ENCODE measurements at regions not wholly inside any gene's neighbourhood (a gene's known extent, or its start where the extent isn't known, plus 50 kb on each side); places are given as distances from the start of the nearest gene placed in this dataset.

DNA sequence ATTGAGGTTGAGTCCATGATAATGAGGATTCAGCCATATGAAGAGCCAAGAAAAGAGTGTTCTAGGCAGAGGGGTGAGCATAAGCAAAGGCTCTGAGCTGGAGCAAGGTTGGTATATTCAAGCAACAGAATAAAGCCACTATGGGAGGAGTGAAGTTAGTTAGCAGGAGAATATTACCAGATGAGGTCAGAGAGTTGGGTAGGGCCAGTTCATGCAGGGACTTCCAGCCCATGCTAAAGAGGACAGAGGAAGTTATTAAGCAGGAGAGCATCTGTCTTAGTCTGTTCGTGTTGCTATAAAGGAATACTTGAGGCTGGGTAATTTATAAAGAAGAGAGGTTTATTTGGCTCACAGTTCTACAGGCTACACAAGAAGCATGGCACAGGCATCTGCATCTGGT lies 57.1 kb upstream of the ATG10 start:
- no peaks in the 10 kb centered on the region for H3K9me3 ChIP-seq (ENCODE audit: control insufficient read depth, low read length)
- H3K36me3 ChIP-seq (ENCODE audit: control insufficient read depth, insufficient read depth, low read length): no peaks in the 10 kb centered on the region
- H3K4me1 ChIP-seq: no peaks in the 10 kb centered on the region
- H2AFZ ChIP-seq: no peak overlapping the region
- H3K27me3 ChIP-seq (ENCODE audit: control insufficient read depth, insufficient read depth, low read length): no peaks in the 10 kb centered on the region
- no peak overlapping the region for H3K27ac ChIP-seq
- H3K79me2 ChIP-seq: no peaks in the 10 kb centered on the region
- no peak overlapping the region for H3K4me2 ChIP-seq (ENCODE audit: low read length)
- TF ChIP-seq, protein P1, sequence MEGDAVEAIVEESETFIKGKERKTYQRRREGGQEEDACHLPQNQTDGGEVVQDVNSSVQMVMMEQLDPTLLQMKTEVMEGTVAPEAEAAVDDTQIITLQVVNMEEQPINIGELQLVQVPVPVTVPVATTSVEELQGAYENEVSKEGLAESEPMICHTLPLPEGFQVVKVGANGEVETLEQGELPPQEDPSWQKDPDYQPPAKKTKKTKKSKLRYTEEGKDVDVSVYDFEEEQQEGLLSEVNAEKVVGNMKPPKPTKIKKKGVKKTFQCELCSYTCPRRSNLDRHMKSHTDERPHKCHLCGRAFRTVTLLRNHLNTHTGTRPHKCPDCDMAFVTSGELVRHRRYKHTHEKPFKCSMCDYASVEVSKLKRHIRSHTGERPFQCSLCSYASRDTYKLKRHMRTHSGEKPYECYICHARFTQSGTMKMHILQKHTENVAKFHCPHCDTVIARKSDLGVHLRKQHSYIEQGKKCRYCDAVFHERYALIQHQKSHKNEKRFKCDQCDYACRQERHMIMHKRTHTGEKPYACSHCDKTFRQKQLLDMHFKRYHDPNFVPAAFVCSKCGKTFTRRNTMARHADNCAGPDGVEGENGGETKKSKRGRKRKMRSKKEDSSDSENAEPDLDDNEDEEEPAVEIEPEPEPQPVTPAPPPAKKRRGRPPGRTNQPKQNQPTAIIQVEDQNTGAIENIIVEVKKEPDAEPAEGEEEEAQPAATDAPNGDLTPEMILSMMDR (IDR thresholded peaks at IDR 0.05): no peak
- H3K9ac ChIP-seq: no peak overlapping the region
- no peak overlapping the region for H3K4me3 ChIP-seq (ENCODE audit: low read depth, low read length)

DNA sequence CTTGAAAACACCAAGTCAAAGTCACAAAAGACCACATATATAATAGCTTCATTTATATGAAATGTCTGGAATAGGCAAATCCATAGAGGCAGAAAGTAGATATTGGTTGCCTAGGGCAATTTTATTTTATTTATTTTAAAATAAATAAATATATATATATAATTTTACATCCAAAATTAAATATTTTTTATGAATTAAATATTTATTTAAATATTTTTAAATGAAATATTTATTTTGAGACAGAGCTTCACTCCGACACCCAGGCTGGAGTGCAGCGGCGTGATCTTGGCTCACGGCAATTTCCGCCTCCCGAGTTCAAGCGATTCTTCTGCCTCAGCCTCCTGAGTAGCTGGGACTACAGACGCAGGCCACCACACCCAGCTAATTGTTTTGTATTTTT lies 58.9 kb upstream of the ATG10 start:
- Histone ChIP-seq H2AFZ (no peak overlapping the region), H3K4me3 (ENCODE audit: low read depth, low read length) (no peak overlapping the region), H3K4me1 (no peaks in the 10 kb centered on the region), H3K27me3 (ENCODE audit: control insufficient read depth, insufficient read depth, low read length) (no peaks in the 10 kb centered on the region), H3K27ac (no peak overlapping the region), H3K9ac (no peak overlapping the region), H3K79me2 (no peaks in the 10 kb centered on the region), H3K4me2 (ENCODE audit: low read length) (no peak overlapping the region), H3K36me3 (ENCODE audit: control insufficient read depth, insufficient read depth, low read length) (no peaks in the 10 kb centered on the region), H3K9me3 (ENCODE audit: control insufficient read depth, low read length) (no peaks in the 10 kb centered on the region)
- TF ChIP-seq, protein P1 (IDR thresholded peaks at IDR 0.05): no peak

DNA sequence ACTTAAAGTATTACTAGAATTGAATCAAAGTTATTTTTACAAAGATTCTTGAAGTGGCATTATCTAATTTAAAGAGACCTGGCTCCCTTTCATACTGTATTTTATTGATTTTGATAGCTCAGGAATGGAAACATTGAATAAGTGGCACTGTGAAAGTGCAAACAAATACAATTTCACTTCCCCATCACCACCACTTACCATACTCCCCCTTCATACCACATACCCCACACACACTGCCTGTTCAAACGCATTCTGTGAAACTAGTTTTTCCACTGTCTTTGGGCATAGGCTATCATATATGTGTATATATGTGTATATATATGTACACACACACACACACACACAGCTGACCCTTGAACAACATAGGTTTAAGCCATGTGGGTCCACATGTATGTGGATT lies 62.1 kb upstream of the ATG10 start:
- H3K4me1 ChIP-seq: peaks cover 9% of the 10 kb centered on the region
- no peaks in the 10 kb centered on the region for H3K27me3 ChIP-seq (ENCODE audit: control insufficient read depth, insufficient read depth, low read length)
- no peak overlapping the region for H3K27ac ChIP-seq
- H2AFZ ChIP-seq: no peak overlapping the region
- H3K9me3 ChIP-seq (ENCODE audit: control insufficient read depth, low read length): no peaks in the 10 kb centered on the region
- H3K4me2 ChIP-seq (ENCODE audit: low read length): no peak overlapping the region
- H3K9ac ChIP-seq: no peak overlapping the region
- TF ChIP-seq, protein P1 (IDR thresholded peaks at IDR 0.05): no peak
- H3K79me2 ChIP-seq: no peaks in the 10 kb centered on the region
- no peak overlapping the region for H3K4me3 ChIP-seq (ENCODE audit: low read depth, low read length)
- no peaks in the 10 kb centered on the region for H3K36me3 ChIP-seq (ENCODE audit: control insufficient read depth, insufficient read depth, low read length)

DNA sequence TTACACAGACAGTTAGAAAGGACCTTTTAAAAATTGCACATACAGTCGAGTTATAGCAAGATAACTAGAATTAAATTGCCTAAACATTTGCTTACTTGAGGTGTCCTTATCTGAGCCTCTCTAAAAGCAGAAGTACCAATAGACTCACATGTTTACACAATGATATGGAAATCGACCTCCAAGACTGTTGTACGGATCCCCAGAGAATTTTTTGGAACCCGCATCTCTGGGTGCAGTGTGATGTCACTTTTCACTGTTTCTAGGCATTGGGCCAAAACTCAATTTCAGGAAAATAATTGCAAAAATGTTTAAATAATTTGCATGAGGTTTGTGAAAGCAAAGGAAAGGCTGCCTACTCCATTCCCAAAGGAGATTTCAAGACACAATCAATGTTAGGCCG lies 63.1 kb upstream of the ATG10 start:
- no peak overlapping the region for H3K4me3 ChIP-seq (ENCODE audit: low read depth, low read length)
- no peak overlapping the region for H2AFZ ChIP-seq
- H3K27me3 ChIP-seq (ENCODE audit: control insufficient read depth, insufficient read depth, low read length): no peaks in the 10 kb centered on the region
- TF ChIP-seq, protein P1 (IDR thresholded peaks at IDR 0.05): no peak
- no peaks in the 10 kb centered on the region for H3K79me2 ChIP-seq
- no peak overlapping the region for H3K4me2 ChIP-seq (ENCODE audit: low read length)
- no peak overlapping the region for H3K9ac ChIP-seq
- no peaks in the 10 kb centered on the region for H3K36me3 ChIP-seq (ENCODE audit: control insufficient read depth, insufficient read depth, low read length)
- no peaks in the 10 kb centered on the region for H3K9me3 ChIP-seq (ENCODE audit: control insufficient read depth, low read length)
- no peak overlapping the region for H3K27ac ChIP-seq
- H3K4me1 ChIP-seq: peaks cover 9% of the 10 kb centered on the region

DNA sequence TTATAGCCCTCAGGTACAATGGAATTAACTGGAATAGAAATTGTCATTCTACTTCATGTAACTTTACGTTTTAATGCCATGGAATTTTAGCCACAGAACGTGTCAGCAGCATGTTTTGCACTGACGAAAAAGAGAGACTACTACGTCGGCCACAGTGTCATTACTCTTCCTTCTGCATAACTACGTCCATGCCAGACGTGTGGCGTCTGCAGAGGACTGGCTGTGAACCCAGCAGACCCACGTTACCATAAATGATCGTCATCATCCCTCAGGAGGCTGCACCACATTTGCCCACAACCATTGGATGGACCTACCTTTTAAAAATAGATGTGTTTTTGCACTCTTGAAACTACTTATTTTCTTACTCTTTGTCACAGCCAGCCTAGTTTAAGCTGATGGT lies 63.8 kb upstream of the ATG10 start:
- no peaks in the 10 kb centered on the region for H3K9me3 ChIP-seq (ENCODE audit: control insufficient read depth, low read length)
- H2AFZ ChIP-seq: no peak overlapping the region
- no peak overlapping the region for H3K4me3 ChIP-seq (ENCODE audit: low read depth, low read length)
- TF ChIP-seq, protein P1 (IDR thresholded peaks at IDR 0.05): no peak
- H3K4me1 ChIP-seq: peaks cover 9% of the 10 kb centered on the region
- H3K79me2 ChIP-seq: no peaks in the 10 kb centered on the region
- no peak overlapping the region for H3K9ac ChIP-seq
- H3K4me2 ChIP-seq (ENCODE audit: low read length): no peak overlapping the region
- H3K27ac ChIP-seq: no peak overlapping the region
- H3K27me3 ChIP-seq (ENCODE audit: control insufficient read depth, insufficient read depth, low read length): no peaks in the 10 kb centered on the region
- H3K36me3 ChIP-seq (ENCODE audit: control insufficient read depth, insufficient read depth, low read length): no peaks in the 10 kb centered on the region

Measured in parathyroid adenoma (tissue), 2 donors.